PFSK-1 (cell line): ENCODE measurements at regions not wholly inside any gene's neighbourhood (a gene's known extent, or its start where the extent isn't known, plus 50 kb on each side); places are given as distances from the start of the nearest gene placed in this dataset.

Experiments used
- FOXP2 ChIP-seq: optimal IDR thresholded peaks from 2 replicates; pipeline ENCODE3; 2011; ENCODE audit warnings: borderline replicate concordance, control low read depth, inconsistent platforms; ENCODE audit not compliant: insufficient read depth; ENCODE audit errors: extremely low read length, extremely low read depth
- POLR2AphosphoS5 ChIP-seq: IDR thresholded peaks from 2 replicates; pipeline ENCODE4 v1.6.1; 2012; ENCODE audit warnings: low read depth, mild to moderate bottlenecking, control low read depth, low read length, moderate library complexity
- REST ChIP-seq, 2 experiments: IDR thresholded peaks; 2 replicates each; pipeline versions ENCODE4 v1.6.1 to v1.8.0; 2011 to 2012; ENCODE audit warnings: low read depth in 2 of 2, low read length in 2 of 2, control low read depth in 1 of 2, inconsistent platforms in 1 of 2, mild to moderate bottlenecking in 1 of 2, moderate library complexity in 1 of 2; ENCODE audit not compliant: insufficient read depth in 1 of 2
- SIN3A ChIP-seq: IDR thresholded peaks from 2 replicates; pipeline ENCODE4 v1.6.1; 2012; ENCODE audit warnings: mild to moderate bottlenecking, low read length, moderate library complexity, borderline replicate concordance; ENCODE audit not compliant: insufficient read depth
- TAF1 ChIP-seq: IDR thresholded peaks from 2 replicates; pipeline ENCODE4 v1.6.1; 2012; ENCODE audit warnings: low read length, control low read depth, borderline replicate concordance; ENCODE audit not compliant: insufficient read depth

- TF ChIP-seq REST (IDR thresholded peaks at IDR 0.05; ENCODE audit: insufficient read depth in 1 of 2, low read depth in 2 of 2, low read length in 2 of 2) (no peak), TAF1 (no peak), FOXP2 (no peak), SIN3A (no peak), POLR2AphosphoS5 (no peak)
Observed at GRCh38 chr1:95766036-95766435, 532.0 kb downstream of the RWDD3 start.

- TF ChIP-seq TAF1 = no peak
- TF ChIP-seq FOXP2 = no peak
- TF ChIP-seq POLR2AphosphoS5 = no peak
- no peak for TF ChIP-seq SIN3A
- no peak for TF ChIP-seq REST (IDR thresholded peaks at IDR 0.05; ENCODE audit: insufficient read depth in 1 of 2, low read depth in 2 of 2, low read length in 2 of 2)
Observed at GRCh38 chr1:95770581-95770980, 536.6 kb downstream of the RWDD3 start.

GRCh38 chr1:95778217-95778616, 544.2 kb downstream of the RWDD3 start:
- TF ChIP-seq REST (IDR thresholded peaks at IDR 0.05; ENCODE audit: insufficient read depth in 1 of 2, low read depth in 2 of 2, low read length in 2 of 2) = no peak
- no peak for TF ChIP-seq POLR2AphosphoS5
- TF ChIP-seq TAF1 = no peak
- no peak for TF ChIP-seq FOXP2
- no peak for TF ChIP-seq SIN3A

- TF ChIP-seq FOXP2 = no peak
- TF ChIP-seq REST (IDR thresholded peaks at IDR 0.05; ENCODE audit: insufficient read depth in 1 of 2, low read depth in 2 of 2, low read length in 2 of 2) = no peak
- no peak for TF ChIP-seq TAF1
- no peak for TF ChIP-seq SIN3A
- TF ChIP-seq POLR2AphosphoS5 = no peak
Observed at GRCh38 chr1:95780836-95781235, 546.8 kb downstream of the RWDD3 start.

GRCh38 chr1:95790136-95790535, 556.1 kb downstream of the RWDD3 start:
- TF ChIP-seq POLR2AphosphoS5 (no peak), FOXP2 (no peak)
